ENCODE measurements at regions not wholly inside any gene's neighbourhood (a gene's known extent, or its start where the extent isn't known, plus 50 kb on each side); places are given as distances from the start of the nearest gene placed in this dataset.
"Not testable (repeated sequence)": the region's sequence is repeated elsewhere in the genome, so short reads cannot be mapped to it uniquely, and the experiment has no call there.

DNA sequence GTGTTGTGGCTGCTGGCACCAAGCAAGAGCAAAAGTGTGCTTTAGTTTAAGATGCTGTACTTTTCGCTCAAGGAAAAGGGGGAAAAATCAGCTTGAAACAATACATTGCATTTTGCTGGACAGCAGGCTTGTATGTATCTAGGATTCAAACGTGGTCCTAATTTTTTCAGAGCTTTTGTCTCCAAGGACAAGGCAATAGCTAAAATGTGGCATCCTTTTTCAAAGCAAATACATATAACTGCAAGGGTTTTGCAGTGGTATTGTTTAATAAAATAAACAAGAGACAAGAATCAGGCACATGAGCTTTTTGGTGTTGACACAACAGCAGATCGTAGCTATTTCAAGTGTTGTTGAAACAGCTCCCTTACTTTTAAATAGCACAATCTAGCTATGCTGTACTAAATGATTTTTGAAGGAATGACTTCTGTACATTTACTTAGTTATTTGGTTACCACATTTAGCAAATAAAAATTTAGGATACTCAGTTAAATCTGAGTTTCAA lies 137.0 kb upstream of the HEY2 start:
- intact Hi-C loops (cut with DNase I; ENCODE audit: low total_unique reads), result no loop called here
- no peak for DNase-seq
- Histone ChIP-seq H3K4me1 (peaks cover 15% of the 10 kb centered on the region), H3K27me3 (no peaks in the 10 kb centered on the region), H3K4me3 (no peak overlapping the region), H3K27ac (peak overlapping the region; percentile 38 to 50), H3K36me3 (ENCODE audit: low read depth, missing control alignments) (no peaks in the 10 kb centered on the region), H3K9me3 (no peaks in the 10 kb centered on the region)
- WGBS, 2 donors, result 24 to 29% methylated on average over 3 of the region's 3 CpGs
- no peak for TF ChIP-seq POLR2A (IDR thresholded peaks at IDR 0.05)
- TF ChIP-seq, protein P1, sequence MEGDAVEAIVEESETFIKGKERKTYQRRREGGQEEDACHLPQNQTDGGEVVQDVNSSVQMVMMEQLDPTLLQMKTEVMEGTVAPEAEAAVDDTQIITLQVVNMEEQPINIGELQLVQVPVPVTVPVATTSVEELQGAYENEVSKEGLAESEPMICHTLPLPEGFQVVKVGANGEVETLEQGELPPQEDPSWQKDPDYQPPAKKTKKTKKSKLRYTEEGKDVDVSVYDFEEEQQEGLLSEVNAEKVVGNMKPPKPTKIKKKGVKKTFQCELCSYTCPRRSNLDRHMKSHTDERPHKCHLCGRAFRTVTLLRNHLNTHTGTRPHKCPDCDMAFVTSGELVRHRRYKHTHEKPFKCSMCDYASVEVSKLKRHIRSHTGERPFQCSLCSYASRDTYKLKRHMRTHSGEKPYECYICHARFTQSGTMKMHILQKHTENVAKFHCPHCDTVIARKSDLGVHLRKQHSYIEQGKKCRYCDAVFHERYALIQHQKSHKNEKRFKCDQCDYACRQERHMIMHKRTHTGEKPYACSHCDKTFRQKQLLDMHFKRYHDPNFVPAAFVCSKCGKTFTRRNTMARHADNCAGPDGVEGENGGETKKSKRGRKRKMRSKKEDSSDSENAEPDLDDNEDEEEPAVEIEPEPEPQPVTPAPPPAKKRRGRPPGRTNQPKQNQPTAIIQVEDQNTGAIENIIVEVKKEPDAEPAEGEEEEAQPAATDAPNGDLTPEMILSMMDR (IDR thresholded peaks at IDR 0.05), result no peak

DNA sequence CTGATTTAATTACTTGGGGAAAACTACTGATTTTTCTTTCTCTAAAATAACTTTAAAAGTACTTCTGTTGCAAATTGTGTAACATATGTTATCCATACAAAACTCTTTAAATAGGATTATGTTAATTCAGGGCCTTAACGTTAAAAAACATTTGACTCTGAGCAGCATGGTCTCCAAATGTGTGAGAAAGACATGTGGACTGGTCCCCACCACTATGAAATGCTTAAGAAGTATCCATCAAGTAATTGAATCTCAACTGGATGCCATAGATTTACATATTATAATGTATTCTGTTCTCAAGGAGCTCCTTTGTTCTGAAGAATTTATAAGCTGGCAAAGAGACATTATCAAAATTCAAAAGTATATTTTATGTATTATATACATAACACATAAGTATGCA lies 130.8 kb upstream of the HEY2 start:
- WGBS, 2 donors, result 73 to 81% methylated on average over 1 of the region's 1 CpG
- TF ChIP-seq, protein P1 (IDR thresholded peaks at IDR 0.05), result no peak
- no peak for TF ChIP-seq POLR2A (IDR thresholded peaks at IDR 0.05)

DNA sequence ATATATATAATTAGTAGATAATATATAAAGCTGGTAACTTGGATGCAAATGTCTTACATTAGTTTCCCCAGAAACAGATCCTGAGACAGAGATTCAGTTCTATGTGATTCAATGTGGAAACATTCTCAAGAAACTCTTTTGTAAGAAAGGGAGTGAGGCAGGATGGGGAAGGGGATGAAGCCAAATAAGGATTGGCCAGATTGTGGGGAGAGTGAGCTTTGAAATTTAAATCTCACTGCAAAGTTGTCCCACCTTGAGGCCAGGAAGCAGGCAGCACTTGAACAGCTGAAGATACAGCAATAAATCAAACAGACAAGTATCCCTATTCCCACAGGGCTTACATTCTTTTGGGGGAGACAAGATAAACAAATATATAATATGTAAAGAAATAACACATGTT lies 126.3 kb upstream of the HEY2 start:
- H3K27ac ChIP-seq, result no peak overlapping the region
- H3K27me3 ChIP-seq, result no peaks in the 10 kb centered on the region
- H3K9me3 ChIP-seq, result no peaks in the 10 kb centered on the region
- H3K36me3 ChIP-seq (ENCODE audit: low read depth, missing control alignments), result no peaks in the 10 kb centered on the region
- intact Hi-C loops (cut with DNase I; ENCODE audit: low total_unique reads), result no loop called here
- H3K4me1 ChIP-seq, result no peaks in the 10 kb centered on the region
- TF ChIP-seq, protein P1 (IDR thresholded peaks at IDR 0.05), result no peak
- TF ChIP-seq POLR2A (IDR thresholded peaks at IDR 0.05), result no peak
- no peak overlapping the region for H3K4me3 ChIP-seq
- no peak for DNase-seq

More for the DNA sequence above, 130.8 kb upstream of the HEY2 start:
- Histone ChIP-seq H3K4me1 (no peaks in the 10 kb centered on the region), H3K4me3 (no peak overlapping the region), H3K27ac (no peak overlapping the region), H3K9me3 (no peaks in the 10 kb centered on the region), H3K36me3 (ENCODE audit: low read depth, missing control alignments) (no peaks in the 10 kb centered on the region), H3K27me3 (no peaks in the 10 kb centered on the region)
- intact Hi-C loops (cut with DNase I; ENCODE audit: low total_unique reads), result no loop called here
- no peak for DNase-seq

DNA sequence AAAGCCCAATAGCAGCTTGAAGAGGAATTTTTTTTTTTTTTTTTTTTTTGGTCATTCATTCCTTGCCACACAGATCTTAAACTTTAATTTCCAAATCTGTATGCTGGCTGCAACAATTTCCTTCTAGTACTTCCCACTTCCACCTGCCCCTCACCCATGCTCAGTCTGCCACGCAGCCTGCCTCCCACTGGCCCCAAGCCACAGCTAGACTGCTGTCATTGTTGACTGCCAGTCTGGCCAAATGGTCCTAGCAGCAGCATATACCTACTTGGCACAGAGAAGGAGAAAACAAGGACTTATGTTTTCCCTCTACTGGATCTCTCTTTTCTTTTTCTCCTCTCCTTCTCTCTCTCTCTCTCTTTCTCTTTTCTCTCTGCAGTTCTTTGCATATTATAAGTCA lies 118.3 kb upstream of the HEY2 start:
- TF ChIP-seq, protein P1 (IDR thresholded peaks at IDR 0.05), result no peak
- TF ChIP-seq POLR2A (IDR thresholded peaks at IDR 0.05), result no peak
- no peaks in the 10 kb centered on the region for H3K36me3 ChIP-seq (ENCODE audit: low read depth, missing control alignments)
- no peaks in the 10 kb centered on the region for H3K4me1 ChIP-seq
- H3K27ac ChIP-seq, result no peak overlapping the region
- no peak for DNase-seq
- intact Hi-C loops (cut with DNase I; ENCODE audit: low total_unique reads), result no loop called here
- H3K4me3 ChIP-seq, result no peak overlapping the region
- no peaks in the 10 kb centered on the region for H3K9me3 ChIP-seq
- no peaks in the 10 kb centered on the region for H3K27me3 ChIP-seq
- 69 to 80% methylated on average over 1 of the region's 1 CpG for WGBS, 2 donors

DNA sequence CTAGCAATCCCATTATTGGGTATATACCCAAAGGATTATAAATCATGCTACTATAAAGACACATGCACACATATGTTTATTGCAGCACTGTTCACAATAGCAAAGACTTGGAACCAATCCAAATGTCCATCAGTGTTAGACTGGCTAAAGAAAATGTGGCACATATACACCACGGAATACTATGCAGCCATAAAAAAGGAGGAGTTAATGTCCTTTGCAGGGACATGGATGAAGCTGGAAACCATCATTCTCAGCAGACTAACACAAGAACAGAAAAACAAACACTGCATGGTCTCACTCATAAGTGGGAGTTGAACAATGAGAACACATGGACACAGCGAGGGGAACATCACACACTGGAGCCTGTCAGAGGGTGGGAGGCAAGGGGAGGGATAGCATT lies 113.4 kb upstream of the HEY2 start:
- H3K27ac ChIP-seq; H3K4me1 ChIP-seq; DNase-seq; H3K9me3 ChIP-seq; H3K36me3 ChIP-seq (ENCODE audit: low read depth, missing control alignments); intact Hi-C loops (cut with DNase I; ENCODE audit: low total_unique reads); H3K27me3 ChIP-seq; H3K4me3 ChIP-seq: not testable (repeated sequence)
- 91 to 93% methylated on average over 2 of the region's 2 CpGs for WGBS, 2 donors
